ENCODE measurements at regions not wholly inside any gene's neighbourhood (a gene's known extent, or its start where the extent isn't known, plus 50 kb on each side); places are given as distances from the start of the nearest gene placed in this dataset.

DNA sequence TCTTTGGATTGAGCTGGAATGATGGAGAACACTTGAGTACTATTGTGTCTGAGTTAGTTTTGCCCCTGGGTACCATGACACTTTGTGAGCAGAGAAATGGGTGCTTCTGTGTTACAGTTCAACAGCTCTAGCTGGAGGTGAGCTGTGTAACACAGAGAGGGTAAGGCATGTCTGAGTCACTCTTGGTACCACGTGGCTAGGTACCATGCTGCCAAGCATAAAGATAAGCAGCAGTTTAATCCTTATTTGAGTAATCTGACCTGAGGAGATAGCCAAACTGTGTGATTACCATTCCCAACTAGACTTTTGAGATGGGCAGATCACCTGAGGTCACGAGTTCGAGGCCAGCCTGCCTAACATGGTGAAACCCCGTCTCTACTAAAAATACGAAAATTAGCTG lies 122.0 kb downstream of the OLFM4 start:
- DNase-seq = no peak

DNA sequence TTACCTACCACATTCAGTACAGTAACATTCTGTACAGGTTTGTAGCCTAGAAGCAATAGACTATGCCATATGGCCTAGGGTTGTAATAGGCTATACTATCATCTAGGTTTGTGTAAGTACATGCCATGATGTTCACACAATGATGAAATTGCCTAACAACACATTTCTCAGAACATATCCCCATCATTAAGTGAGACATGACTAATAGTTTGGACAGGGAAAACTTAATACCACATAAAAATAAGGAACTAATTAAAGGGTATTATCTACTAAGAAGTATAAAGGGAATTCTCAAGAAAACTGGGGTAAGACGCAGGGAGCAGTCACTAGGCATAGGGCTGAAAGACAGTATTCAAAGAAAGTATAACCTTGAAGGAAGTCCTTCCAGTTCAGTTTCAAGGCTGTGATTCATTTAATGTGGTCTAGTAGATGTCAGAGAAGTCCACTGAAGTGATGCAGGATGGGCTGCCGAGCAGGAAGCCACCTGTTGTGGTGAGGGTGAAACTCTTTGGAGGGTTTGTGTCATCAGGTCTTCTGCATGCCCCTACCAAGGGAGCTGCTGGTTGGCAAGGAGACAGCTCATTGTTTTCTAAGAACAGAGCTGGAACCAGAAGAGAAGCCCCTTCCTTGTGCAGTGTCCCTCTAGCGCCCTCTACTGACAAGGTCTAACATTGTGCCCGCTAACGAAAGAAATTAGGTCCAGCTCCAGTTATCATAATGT lies 122.9 kb downstream of the OLFM4 start:
- DNase-seq = peak; percentile 53 to 70

DNA sequence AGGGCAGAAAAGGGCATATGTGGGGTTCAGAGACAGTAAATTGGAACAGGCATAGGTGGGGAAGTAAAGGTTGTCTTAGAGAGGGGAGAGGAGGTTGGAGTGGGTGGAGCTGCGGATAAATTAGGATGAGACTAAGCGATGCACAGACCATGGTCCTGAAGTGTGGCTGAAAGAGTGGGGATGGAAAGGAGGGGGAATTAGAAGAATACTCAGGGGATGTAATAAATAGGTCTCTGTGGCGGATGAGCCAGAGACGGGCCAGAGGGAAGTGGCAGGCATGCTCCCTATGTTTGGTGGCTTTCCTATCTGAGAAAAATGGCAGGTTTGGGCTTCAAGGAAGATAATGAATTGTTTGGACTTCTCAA lies 123.4 kb downstream of the OLFM4 start:
- no peak for DNase-seq

DNA sequence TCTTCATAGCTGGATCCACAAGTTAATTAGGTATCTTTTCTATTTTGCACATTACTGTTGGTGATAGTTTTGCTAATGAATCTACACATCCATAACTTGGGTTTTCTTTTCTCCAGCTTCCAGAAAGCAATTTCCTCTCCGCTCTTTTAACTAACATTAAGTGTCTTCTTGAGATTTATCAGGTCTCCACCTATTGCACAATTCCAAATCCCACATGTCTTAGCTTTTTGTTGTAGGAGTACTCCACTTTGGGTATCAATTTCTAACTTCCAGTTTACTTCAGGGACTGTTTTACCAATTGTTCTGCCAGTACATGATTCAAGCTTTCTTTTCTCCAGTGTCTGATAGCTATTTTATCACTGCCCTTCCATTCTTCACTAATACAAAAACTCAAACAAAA lies 129.6 kb downstream of the OLFM4 start:
- DNase-seq = no peak

DNA sequence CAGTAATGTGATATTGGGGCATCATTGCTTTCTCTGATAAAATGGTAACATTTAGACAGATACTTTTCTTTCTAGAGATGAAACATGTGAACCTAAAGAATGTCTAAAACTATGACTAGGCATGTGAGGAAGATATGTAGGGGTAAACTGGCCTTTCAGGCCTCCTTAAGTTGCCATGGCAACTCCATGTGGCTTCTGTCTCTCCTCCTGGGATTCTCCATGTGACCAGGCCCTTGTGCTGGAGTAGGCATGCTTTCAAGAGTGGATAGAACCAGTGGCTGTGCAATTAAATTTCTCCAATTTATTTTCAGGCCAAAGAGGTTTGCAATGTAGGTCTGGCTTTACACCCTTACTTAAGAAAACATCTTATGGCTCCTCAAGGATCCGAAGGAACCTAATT lies 130.8 kb downstream of the OLFM4 start:
- DNase-seq = no peak

DNA sequence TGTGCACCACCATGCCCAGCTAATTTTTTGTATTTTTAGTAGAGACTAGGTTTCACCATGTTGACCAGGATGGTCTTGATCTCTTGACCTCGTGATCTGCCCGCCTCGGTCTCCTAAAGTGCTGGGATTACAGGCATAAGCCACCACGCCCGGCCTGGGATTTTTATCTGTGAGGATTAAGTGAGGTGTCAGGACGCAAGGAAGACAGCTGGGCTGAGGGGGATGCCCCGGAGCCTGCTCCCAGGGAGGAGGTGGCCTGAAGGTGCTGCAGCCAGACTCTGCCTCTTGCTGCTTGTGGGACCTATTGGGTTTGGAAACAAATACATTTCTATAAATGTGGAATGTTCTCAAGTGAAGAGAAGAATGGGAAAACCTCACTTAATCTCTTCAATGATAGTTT lies 131.6 kb downstream of the OLFM4 start:
- DNase-seq = no peak

DNA sequence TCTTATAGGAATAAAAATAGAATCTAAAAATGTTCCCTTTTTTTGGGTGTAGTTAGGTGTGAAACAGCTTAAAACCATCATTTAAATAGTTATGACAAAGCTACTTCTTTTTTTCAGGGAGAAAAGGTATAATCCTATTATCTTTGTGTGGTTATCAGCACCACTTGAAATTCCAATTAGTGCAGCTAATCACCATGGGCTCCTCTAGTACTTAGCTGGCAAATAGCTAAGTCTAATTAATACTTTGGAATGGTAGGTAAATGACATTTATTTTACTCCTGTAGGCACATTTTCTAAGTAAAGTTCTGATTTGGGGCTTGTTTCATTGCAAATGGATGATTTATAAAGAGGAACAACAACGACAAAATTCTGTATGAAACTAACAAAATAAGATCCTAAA lies 132.6 kb downstream of the OLFM4 start:
- no peak for DNase-seq

DNA sequence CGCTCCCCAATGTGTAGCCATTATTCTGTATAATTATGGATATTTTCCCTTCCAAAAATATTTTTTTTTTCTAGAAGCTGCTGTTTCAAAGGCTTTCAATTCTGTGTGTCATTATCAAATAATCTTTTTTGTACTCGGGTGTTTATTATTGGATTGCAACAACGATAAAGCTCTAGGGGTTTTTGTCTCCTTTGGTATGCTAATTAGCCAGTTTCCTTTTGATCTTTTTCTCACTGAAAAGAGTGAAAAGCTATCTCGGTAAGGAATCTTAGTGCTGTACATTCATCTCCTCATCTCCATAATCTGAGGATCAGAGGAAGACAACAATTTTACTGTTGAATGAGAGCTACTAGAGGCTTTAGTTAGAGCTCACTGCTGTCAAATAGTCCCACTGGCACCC lies 136.6 kb downstream of the OLFM4 start:
- no peak for DNase-seq

DNA sequence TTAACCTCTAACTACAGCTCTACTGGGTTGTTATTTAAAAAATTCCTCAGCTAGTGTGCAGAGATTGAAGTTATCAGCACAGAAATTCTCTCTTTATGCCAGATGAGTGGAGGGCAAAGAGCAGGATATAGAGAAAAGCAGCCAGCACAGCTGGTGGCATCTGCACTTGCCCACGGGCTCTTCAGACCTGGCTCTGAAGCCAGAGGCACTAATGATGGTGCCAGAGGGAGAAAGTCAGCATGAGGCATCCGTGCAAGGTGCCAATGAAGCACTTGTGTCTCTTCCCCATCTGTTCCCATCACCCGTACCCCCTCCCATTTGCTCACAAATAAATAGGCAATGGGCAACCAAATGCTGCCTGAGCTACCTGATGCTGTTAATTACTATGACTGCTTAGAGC lies 138.9 kb downstream of the OLFM4 start:
- no peak for DNase-seq

DNA sequence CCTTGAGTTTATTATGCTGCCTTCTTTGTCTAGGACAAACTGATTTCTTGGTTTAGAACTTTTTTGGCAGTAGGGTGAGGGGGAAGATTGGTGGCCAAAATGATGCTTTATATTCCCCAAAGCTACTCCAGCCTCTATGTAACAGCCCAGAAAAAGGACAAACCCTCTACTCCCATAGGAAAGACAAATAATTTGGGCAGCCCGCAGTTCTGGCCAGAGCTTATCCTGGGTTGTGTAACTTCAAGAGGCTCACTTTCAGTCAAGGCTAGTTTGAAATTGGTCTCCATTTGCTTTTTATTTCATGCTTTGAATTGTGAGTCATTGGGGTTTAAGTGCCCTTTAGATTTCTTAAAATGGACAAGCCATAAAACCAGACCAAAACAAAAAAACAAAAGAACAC lies 142.3 kb downstream of the OLFM4 start:
- no peak for DNase-seq

DNA sequence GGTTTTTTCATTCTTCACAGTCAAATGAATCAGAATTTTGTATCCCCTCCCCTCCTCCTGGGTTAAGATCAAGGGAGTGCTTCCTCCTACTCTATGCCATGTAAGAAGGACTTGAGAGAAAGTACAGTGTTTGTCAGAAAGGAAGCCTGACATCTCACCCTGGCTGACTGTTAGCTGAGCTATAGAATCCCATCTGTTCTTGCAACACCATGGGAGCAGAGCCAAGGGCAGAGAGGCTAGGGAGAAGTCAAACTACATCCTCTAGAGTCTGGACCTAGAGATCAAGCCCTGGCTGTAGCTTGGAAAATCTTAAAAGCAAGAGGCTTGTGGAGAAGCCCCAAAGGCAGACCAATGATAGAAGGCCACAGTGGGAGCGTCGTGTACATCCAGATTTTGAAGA lies 145.9 kb downstream of the OLFM4 start:
- no peak for DNase-seq

DNA sequence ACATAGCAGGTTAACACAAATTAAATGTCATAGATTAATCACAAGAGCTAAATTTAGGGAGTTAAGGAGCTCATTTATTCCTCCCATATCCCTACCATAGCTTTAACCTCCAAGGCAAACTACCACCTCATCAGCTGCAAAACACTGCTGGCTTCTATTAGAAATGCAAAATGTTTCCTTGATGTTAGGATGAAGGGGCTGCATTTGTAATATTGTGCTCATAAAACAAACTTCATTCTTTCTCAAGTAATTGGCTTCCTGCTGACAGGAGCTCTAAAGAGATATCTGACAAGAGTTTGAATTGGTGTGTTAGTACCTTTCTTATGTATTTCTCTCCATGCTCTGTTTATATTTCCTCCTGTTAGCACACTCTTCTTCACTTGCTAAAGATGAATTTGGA lies 152.1 kb downstream of the OLFM4 start:
- no peak for DNase-seq

DNA sequence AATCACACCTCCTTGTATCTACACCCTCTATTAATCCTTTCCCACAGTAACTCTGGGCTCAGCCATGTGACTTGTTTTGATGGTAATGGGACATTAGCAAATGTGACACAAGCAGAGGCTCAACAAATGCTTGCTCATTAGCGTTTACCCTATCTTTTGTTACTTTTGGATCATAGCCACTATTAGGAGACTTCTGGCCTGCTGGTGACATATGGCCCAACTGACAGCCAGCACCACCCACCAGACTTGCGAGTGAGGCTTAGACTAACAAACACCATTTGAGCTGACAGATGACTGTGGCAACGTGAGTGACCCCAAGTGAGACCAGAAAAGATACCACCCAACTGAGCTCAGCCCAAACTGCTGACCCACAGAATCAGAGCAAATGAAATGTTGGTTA lies 154.1 kb downstream of the OLFM4 start:
- no peak for DNase-seq

DNA sequence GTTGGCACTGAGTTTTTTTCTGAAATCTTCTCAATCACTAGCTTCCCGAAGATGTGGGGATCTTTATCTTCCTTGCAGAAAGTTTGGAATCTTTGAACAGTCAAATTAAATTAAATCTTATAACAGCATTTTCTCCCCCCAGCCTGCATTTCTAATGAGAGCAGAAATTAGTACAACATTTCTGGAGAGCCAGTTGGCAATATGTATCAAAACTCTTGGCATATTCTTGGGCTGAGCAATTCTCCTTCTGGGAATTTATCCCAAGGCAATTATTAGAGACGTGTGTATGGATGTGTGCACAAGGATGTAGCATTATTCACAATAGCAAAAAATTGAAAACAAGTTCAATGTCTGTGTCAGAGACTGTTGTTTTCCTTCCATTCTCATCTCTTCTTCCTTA lies 159.5 kb downstream of the OLFM4 start:
- no peak for DNase-seq

DNA sequence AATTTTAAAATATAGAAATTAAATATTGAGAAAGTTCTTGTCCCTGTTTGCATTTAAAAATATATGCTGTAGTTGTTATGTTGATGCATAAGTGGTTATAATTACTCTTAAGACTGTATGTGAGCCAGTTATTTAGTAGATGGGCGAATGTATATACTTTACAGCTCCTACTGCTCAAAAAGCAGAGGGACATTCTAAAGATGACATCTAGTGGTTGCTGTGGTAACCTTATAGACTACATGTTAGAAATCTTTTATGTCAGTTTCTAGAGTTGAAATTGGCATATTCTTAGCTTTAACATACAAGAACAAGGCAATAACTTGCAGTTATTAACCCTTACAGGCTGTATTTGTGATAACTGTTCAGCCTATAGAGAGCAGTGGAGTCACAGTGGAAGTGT lies 160.5 kb downstream of the OLFM4 start:
- DNase-seq = no peak

DNA sequence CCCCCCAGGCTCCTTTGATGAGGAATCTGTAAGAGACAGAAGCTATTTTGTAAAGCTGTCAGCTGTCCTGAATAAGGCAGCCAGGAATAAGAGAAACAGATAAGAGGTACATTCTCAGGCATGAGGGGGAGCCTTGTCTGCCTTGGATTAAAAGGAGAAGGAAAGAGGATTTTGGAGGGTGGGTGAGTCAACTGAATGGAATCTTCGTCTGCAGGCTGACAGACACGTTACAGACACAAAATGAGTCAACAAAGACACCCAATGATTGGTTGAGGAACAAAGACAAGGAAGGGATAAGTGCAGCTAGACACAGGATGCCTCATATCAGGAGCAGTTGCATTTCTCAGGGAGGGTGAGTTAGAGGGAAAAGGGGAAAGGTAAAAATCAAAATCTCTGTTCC lies 162.5 kb downstream of the OLFM4 start:
- no peak for DNase-seq

DNA sequence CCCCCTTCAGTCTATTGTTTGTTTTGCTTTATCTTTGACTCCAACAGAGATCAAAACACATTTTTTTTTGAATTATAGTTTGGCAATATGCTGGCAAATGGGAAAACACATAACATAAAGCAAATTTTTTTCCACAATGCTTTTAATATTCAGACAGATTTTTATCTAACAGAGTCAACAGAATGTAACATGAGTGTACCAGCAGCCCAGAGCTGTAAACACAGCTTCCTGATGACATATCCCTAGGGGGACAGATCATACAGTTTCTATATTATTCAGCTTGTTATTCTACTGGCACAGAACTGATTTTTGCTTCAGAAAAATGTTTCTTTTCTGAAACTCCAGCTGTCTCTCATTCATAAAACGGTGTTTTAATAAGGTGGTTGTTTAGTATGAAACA lies 168.8 kb downstream of the OLFM4 start:
- DNase-seq = no peak

DNA sequence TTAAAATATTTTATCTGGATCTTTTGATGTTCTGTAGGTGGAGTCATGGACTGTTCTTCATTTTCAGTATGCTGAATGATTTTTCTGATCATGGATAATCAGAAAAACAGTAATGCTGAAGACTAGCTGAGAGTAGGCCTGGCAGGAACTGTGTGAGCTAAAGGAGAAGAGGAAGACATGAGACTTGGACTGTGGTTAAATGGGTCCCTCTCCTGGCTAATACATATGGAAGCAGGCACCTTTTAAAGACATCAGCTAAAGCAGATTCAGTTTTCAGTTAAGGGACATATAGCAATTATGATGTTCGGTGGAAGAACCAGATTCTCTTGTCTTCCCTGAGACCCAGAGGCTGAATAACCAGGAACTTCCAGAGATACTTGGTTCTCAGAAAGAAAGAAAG lies 169.4 kb downstream of the OLFM4 start:
- peak in 1 of 2 experiments; percentile 5 for DNase-seq

DNA sequence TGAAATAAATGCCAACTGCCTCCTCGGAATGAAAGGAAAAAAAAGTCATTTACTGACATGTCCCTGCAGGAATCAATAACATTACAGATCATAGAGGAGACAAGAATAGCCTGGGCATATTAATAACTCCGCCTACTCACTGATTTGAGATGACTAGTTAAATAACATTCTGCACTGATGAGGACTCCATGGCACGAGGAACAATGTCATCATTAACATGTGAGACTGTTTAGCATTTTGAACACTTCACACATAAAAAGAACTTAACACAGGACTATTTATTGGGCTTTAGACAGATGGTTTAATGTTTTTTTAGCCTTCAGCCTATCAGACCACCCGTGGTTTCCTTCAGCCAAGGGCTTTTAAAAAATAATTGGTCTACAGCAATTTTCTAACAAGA lies 170.1 kb downstream of the OLFM4 start:
- no peak for DNase-seq

DNA sequence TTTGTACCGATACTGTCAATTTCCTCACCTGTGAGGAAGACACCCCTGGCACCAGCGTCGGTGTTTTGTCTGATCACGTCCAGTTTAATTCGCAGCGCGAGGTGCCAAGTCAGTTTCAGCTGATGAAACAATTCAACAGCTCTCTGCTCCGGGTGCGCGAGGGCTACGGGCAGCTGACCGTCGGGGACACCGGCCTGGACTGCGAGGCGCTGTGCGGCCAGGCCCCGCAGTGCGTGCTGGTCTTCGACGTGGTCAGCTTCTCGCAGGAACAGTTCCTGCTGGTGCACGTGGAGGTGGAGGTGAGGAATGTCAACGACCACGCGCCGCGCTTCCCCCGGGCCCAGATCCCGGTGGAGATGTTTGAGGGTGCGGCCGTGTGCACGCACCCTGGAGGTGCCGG lies 171.5 kb downstream of the OLFM4 start:
- no peak for DNase-seq

DNA sequence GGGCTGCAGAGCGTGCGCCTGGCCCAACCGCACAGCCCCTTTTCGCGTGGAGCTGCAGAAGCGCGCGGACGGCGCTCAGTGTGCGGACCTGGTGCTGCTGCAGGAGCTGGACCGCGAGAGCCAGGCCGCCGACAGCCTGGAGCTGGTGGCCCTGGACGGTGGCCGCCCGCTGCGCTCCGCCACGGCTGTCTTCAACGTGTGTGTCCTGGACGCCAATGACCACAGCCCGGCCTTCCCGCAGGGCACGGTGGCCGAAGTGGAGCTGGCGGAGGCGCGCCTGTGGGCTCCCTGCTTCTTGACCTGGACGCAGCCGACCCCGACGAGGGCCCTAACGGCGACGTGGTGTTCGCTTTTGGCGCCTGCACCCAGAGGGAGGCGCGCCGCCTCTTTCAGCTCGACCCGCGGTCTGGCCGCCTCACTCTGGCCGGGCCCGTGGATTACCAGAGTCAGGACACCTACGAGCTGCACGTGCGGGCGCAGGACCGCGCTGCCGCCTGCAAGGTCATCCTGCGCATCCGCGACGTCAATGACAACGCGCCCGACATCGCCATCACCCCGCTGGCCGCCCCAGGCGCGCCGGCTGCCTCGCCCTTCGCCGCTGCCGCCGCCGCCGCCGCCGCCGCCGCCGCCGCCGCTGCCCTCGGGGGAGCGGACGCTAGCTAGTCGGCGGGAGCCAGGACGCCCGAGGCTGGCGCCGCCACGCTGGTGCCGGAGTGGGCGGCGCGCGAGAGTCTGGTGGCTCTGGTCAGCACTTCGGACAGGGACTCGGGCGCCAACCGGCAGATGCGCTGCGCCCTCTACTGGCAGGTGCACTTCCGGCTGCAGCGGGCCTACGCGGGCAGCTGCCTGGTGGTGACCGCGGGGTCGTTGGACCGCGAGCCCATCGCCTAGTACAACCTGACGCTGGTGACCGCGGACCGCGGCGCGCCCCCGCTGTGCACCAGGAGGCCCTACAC lies 172.2 kb downstream of the OLFM4 start:
- no peak for DNase-seq

DNA sequence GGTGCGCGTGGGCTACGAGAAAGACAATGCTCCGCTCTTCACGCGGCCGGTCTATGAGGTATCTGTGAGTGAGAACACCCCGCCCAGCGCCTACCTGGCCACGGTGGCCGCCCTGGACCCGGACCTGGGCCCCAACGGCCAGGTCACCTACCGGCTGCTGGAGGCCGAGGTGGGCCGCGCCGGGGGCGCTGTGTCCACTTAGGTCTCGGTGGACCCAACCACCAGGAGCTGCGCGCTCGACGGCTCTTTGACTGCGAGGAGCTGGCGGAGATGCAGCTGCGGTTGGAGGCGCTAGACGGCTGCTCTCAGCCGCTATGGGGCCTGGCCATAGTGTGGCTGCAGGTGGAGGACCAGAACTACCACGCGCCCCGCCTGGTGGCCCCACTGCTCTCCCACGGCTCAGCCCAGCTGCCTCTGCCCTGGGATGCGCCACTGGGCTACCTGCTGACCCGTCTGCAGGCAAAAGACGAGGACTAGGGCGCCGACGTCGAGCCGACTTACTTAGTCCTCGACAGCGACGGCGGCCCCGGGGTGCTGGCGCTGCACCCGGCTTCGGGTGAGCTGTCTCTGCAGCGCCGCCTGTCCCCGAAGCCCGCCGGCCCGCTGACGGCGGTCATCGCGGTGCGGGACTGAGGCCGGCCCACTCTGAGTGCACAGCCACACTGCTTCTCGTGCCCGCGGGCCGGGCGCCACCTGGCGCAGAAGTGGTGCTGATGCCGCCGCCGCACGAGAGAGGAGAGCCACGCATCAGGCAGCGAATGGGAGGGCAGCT lies 173.0 kb downstream of the OLFM4 start:
- DNase-seq = no peak

DNA sequence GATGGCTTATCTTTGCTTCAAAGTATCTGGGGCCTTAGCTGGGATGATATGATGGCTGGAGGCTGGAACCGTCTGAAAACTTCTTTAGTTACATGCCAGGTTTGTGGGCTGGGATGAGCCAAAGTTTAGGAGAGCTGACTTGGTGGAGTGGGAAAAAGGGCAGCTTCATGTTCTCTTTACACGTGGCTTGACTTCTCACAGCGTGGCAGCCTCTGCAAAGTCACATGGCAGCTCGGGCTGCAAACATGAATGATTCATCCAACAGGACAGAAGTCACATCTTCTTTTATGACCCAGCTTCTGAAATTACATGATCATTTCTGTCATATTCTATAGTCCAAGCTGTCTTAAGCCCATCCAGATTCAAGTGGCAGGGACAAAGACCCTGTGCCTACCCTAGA lies 176.0 kb downstream of the OLFM4 start:
- no peak for DNase-seq

DNA sequence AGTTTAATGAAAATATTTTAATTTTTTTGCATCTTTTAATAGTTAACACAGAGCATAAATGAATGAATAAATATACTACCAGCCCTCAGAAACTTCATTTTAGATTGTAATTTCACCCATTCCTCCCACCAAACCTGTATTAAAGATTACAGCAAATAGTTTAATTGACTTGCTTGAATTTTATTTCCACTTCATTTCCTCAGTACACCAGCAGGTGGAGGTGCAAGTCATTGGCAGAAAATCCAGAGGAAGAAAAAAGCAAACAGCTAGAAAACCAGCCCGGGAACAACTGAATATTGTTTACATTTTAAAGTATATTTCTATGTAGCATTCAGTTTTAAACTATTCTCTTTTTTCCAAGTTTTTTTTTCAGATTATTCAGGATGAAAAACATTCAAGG lies 177.8 kb downstream of the OLFM4 start:
- peak in 1 of 2 experiments; percentile 23 for DNase-seq

Measured in AML-193 (cell line).